GM18951 (cell line): ENCODE measurements at regions not wholly inside any gene's neighbourhood (a gene's known extent, or its start where the extent isn't known, plus 50 kb on each side); places are given as distances from the start of the nearest gene placed in this dataset.
"Not testable (repeated sequence)": the region's sequence is repeated elsewhere in the genome, so short reads cannot be mapped to it uniquely, and the experiment has no call there.

Experiments used
- POLR2A ChIP-seq: IDR thresholded peaks from 4 replicates; pipeline ENCODE4 v1.6.1; 2011; ENCODE audit warnings: mild to moderate bottlenecking; ENCODE audit not compliant: insufficient read length, insufficient read depth; ENCODE audit errors: extremely low read depth
- in situ Hi-C: fragments of 300-500 bp; cut with MboI; formaldehyde crosslinking; loops from one replicate; pipeline ENCODE4 v1.12.0; 2022; ENCODE audit warnings: low sequenced_read_pairs, mixed read lengths, inconsistent platforms; ENCODE audit not compliant: unreplicated experiment

- TF ChIP-seq POLR2A, result no peak
- in situ Hi-C loops, result no loop called here
These were observed 123.3 kb upstream of the GRM7 start for GRCh38 chr3:6737630-6738029.

GRCh38 chr3:6739288-6739687 lies 121.6 kb upstream of the GRM7 start:
- in situ Hi-C loops, result no loop called here
- TF ChIP-seq POLR2A, result no peak

- in situ Hi-C loops, result no loop called here
- TF ChIP-seq POLR2A, result no peak
These were observed 117.7 kb upstream of the GRM7 start for GRCh38 chr3:6743067-6743720.

- no peak for TF ChIP-seq POLR2A
- in situ Hi-C loops, result no loop called here
These were observed 114.5 kb upstream of the GRM7 start for GRCh38 chr3:6746443-6746842.

- in situ Hi-C loops, result no loop called here
- no peak for TF ChIP-seq POLR2A
These were observed 113.9 kb upstream of the GRM7 start for GRCh38 chr3:6747017-6747416.

- in situ Hi-C loops, result no loop called here
These were observed 110.1 kb upstream of the GRM7 start for GRCh38 chr3:6750782-6751181.

GRCh38 chr3:6753536-6753935 lies 107.4 kb upstream of the GRM7 start:
- TF ChIP-seq POLR2A, result no peak
- in situ Hi-C loops, result no loop called here

More at GRCh38 chr3:6750782-6751181, 110.1 kb upstream of the GRM7 start:
- TF ChIP-seq POLR2A, result no peak

GRCh38 chr3:6769532-6770396 lies 91.2 kb upstream of the GRM7 start:
- in situ Hi-C loops, result not testable (repeated sequence)

GRCh38 chr3:6770397-6770690 lies 90.6 kb upstream of the GRM7 start:
- in situ Hi-C loops, result no loop called here

GRCh38 chr3:6771171-6771570 lies 89.7 kb upstream of the GRM7 start:
- in situ Hi-C loops, result no loop called here
- no peak for TF ChIP-seq POLR2A

More at GRCh38 chr3:6770397-6770690, 90.6 kb upstream of the GRM7 start:
- no peak for TF ChIP-seq POLR2A

GRCh38 chr3:6779140-6779539 lies 81.8 kb upstream of the GRM7 start:
- TF ChIP-seq POLR2A, result no peak
- in situ Hi-C loops, result no loop called here

- TF ChIP-seq POLR2A, result no peak
- in situ Hi-C loops, result no loop called here
These were observed 79.8 kb upstream of the GRM7 start for GRCh38 chr3:6781092-6781491.

GRCh38 chr3:6785726-6786125 lies 75.2 kb upstream of the GRM7 start:
- in situ Hi-C loops, result no loop called here
- no peak for TF ChIP-seq POLR2A

GRCh38 chr3:6791161-6791560 lies 69.8 kb upstream of the GRM7 start:
- no peak for TF ChIP-seq POLR2A
- in situ Hi-C loops, result loop anchor here (10.0 kb wide), 1 partner anchor 1486 kb away; no protein-coding TSS in a partner anchor

- TF ChIP-seq POLR2A, result no peak
- in situ Hi-C loops, result loop anchor here (10.0 kb wide), 1 partner anchor 1495 kb away; no protein-coding TSS in a partner anchor
These were observed 61.5 kb upstream of the GRM7 start for GRCh38 chr3:6799264-6799915.
